Fibroblast of the conjunctiva (primary cell): ENCODE measurements at regions not wholly inside any gene's neighbourhood (a gene's known extent, or its start where the extent isn't known, plus 50 kb on each side); places are given as distances from the start of the nearest gene placed in this dataset.
A peak's percentile ranks its signal among the peaks of the same experiment; 100 is the strongest.

ENCODE experiments used
- DNase-seq: peaks from one replicate; pipeline ENCODE4 v3.0.0-alpha.2; 2010; ENCODE audit warnings: low read depth

DNA sequence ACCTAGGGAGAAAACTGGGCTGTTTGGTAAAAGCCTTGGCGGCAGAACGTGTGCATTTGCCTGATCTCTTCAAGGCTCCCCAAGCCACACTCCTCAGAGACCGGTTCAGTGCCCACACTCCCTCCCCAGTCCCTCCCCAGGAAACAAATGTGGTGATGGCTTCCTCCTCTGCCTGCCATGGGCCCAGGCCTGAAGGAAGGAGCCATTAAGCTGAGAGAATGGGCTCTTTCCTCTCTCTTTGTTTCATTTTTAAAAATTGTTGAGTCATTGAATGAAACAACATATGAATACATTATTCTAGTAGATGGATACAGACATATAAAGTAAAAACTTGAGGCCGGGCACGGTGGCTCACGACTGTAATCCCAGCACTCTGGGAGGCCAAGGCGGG is 50.6 kb upstream of the YWHAQ start:
- no peak for DNase-seq

DNA sequence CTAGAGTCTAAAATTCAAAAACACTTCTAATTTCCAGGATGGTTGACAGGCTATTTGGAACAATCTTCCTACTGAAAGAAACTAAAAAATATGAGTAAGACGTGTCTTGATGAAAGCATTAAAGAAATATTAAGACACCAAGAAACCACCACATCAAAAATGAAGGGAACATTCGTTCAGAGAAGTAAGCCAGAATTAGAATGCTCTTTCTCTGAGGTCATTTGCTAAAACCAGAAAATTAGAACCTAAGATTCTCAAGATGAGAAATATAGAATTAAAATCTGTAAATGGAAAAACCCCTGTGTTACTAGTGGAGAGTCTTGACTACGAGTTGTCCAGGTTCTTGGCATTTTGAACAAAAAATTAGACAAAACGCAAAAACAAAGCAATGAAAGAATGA is 54.8 kb upstream of the YWHAQ start:
- DNase-seq: no peak

DNA sequence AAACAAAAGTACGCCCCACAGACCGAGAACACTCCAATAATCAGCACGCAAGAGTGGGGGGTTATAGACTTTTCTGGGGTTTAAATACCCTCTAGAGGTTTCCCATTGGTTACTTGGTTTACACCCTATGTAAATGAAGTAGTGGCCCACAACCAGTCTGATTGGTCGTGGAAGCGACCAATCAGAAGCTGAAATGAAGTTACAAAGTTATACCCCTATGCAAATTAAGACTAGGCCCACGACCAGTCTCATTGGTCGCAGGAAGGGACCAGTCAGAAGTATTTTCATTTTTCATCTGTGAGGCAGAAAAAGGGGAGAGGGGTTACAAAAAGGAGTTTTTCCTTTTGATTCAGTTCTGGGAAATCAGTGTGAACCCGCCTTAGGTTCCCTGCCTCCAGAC is 55.3 kb upstream of the YWHAQ start:
- DNase-seq: no peak

DNA sequence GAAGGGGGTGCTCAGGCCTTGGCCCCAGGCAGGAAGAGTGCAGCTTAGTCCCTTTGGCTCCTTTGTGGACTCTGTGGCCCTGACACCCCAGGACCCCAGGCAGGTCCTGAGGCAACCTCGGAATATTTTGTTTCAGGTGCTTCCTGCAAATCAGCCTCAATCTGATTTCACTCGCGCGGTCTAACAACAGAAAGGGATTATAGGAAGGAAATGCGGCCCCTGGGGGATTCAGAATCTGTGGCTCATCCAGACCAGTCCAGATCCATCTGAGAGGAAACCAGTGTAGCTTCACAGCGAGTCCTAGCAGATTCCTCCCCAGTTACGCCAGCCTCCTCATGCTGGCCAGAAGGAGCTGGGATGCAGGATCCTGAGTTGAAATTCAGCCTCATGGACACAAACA is 59.5 kb upstream of the YWHAQ start:
- no peak for DNase-seq

DNA sequence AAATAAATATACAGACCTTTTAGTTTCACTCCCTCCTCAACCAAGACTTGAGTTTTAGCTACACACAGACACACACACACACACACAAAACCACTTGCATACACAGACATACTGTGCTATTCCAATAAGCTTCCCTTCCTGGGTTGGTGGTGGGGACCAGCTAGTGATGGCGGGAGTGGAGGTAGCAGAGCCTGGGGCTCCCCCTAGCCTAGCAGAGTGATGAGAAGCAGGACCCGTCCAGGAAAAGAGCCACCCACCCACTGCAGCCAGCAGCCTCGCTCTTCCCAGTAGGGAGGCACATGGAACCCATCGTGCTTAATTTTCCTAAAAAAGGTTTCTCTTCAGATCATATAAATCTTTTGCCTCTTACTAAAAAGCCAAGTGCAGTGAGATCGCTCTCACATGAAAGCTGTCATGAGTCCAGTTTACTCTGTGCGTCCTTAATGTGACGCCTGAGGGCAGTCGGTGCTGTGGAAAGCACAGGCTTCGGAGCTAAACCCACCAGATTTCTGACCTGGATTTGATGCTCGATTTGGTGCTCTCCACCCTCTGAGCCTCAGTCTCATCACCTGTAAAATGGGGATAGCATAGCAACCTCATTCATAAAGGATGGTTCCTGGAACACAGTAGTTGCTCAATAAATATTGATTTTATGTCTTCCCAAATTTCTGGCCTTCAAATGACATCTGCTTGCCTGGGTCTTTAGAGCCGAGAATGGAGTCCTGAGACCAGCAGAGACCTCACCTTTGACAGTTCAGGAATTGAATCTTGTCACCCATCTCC is 60.1 kb upstream of the YWHAQ start:
- no peak for DNase-seq

DNA sequence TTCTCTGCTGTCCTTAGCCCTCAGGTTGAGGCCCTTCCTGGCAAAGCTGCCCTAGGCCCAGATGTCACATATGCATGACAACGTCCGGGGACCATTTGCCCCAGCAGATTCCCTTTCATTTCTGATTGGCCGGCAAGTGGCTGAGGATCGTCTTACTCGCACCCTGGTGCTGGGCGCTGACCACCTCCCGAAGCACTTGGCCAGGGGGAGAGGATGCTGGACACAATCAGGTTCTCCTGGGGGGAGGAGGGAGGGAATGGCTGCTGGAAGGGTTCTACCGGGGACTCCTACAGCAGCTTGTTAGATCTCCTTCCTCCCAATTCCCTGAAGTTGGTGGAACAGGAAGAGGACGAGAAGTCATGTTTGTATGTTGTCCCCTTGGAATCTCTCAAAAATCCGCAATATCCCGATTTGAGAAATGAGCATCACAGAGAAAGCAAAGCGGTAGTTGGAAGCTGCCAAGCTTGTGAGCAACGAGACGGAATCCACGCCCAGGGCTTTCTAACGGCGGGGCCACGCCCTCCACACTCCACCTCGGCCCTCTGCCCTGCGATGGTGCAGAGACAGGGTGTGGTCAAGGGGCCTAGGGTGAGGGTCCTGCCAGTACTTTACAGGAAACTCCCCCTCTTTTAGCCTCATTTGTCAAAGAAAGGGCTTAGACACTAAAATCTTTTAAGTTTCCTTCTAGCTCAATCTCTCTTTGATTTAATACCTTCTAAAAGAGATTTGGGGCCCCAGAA is 61.8 kb upstream of the YWHAQ start:
- no peak for DNase-seq

DNA sequence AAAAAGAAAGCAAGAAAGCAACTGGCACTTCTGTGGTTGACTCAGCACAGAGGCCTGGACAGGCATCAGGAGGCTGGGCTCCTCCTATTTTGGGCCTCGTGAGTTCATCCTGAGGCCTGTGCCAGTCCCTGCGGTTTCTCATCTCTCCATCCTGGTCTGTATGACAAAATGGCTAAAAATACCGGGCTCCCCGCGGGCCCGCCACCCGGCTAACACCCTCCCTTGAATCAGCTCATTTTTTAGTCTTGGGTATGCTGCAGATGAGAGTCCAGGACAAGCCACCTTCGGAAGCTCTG is 62.3 kb upstream of the YWHAQ start:
- peak; percentile 42 for DNase-seq

DNA sequence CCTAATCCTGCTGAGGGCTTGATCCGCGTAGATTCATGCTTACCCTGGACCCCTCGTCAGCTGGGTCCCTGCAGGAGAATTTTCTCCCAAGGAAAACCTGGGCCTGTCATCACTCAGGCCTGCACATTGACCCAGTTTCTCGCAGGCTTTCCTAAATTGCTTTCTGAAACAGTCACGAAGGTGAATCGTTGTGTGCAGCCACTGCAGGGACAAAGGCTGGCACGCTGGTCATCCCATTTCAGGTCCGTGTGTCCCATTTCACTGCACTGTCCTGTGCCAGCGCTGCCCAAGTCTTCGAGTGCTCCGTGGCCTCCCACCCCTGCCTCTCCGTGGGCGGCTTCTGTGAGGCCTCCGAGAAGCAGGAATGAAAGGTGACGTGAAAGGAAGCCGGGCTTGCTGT is 62.8 kb upstream of the YWHAQ start:
- DNase-seq: no peak

DNA sequence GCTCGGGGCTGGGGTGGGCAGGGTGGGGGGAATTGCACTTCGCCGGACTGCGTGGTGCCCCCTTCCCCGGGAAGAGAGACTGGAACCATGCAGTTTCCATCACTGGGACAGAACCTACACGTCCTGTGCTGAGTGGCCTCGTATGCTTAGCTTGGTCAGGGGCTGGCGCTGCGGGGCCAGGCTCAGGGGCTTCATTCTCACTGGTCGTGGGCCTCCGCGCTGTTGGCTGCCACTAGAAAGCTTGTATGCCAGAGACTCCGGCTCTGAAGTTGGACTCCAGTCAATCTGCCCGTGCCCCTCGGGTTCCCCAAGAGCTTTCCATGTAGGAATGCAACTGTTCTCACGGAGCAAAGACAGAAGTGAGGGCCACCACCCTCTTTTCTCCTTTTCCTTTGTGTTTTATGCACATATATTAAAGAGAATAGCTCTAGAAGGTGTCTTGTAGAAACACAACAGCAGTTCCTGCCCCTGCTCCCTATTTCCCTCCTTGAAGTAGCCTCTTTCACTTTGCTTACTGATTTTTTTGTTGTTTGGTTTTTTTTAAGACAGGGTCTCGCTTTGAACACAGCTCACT is 64.0 kb upstream of the YWHAQ start:
- no peak for DNase-seq

DNA sequence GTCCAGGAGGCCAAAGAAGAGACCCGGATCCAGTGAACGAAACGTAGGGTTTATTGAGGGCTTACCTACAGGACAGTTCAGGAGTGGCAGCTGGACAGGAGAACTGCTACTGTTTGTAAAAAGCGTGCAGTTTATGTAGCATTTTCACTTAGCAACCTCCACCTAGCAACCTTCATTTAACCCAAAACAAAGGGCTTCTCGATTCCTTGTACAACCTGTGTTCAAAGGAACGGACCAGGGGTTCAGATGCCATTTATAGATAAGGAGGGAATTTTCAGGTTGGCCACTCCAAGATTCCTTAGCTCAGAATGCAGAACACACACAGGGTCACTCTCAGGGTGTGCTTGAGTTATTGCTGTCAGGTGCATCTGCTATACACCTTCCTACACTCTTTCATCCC is 65.1 kb upstream of the YWHAQ start:
- DNase-seq: no peak

DNA sequence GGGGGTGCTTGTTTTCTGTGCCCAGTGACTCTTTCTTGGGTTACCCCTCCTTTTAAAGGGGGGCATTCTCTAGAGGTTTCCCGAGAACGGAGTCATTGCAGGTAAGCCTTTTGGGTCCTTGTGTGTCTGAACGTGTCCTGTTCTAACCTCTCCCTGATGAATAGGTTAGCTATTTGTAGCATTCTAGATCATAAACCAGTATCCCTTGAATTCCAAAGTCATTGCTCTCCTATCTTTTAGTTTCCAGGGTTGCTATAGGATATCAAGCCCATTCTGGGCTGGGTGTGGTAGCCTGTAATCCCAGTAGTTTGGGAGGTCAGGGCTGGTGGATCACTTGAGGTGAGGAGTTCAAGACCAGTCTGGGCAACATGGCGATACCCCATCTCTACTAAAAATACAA is 65.9 kb upstream of the YWHAQ start:
- DNase-seq: no peak

DNA sequence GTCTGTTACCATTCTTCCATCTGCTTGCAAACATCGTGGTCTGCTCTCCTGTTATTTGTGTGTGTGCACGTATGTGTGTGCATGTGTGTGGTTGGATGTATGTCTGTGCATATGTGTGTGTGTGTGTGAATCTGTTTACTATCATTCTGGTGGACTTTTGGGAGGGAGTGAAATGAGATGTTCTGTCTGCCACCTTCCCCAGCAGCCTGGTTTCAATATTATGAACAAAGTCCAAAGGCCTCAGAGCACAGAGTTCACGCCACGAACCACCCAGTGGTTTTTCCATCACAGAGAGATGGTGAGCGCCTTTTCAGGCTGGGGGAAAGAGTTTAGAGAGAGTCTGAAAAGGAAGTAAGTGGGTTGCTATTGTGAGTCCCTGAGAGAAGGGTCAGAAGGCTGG is 67.1 kb upstream of the YWHAQ start:
- no peak for DNase-seq

DNA sequence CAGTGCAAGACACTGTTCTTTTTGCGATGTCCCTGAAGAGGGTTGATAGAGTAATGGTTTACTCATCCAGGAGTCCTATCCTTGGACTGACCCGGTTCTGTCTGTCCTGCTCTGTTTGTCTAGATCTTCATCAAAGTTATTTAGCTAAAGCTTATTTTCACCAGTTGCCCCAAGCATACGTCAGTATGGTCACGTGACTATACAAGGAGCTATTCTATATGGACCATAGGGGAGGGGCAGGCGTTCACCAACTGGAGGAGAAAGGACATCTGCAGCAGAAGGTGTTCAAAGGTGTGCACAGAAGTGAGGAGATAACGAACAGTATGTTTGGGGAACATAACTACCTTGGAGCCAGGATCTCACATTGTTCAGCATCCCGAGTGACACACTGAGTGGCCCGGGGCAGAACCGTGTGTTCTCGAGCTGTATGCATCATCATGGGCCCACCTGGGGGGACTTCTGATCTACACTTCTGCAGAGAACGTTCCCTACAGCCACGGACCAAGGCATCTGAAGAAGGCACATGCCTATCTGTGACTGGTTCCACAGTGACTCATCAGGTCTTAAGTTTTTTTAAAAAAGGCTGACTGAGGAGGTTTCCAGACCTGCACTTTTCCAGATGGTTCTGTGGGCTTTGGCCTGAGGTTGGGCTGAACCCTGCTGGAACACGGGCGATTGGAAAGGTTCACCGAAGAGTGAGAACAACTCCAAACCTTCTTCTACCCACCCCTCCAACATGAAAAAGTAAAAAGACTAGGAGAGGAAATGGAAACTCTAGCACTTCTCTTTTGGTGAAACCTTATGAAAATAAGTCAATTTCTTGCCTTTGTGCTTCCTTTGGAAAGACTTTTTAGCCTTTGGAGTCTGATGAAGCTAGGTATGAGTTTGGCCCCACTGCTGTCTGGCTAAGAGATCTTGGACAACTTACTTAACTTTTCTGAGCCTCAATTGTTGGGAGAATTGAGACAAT is 68.6 kb upstream of the YWHAQ start:
- peak; percentile 43 for DNase-seq

DNA sequence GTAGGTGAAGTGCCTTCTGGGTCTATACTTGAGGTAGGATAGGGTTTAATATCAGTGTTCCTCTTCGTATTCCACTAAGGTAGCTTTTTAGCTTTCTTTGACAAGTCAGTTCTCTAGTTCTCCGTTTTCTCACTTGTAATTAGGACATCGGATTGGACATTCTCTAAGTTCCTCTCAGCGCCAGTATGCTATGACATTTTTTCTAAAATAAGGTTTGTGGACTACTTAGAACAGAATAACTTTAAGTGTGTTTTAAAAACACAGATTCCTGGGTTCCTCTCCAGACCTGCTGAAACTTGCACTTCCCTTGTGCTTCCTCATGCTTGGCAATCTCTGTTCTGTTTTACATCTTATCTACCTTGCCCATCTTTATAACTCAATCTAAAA is 69.3 kb upstream of the YWHAQ start:
- no peak for DNase-seq

DNA sequence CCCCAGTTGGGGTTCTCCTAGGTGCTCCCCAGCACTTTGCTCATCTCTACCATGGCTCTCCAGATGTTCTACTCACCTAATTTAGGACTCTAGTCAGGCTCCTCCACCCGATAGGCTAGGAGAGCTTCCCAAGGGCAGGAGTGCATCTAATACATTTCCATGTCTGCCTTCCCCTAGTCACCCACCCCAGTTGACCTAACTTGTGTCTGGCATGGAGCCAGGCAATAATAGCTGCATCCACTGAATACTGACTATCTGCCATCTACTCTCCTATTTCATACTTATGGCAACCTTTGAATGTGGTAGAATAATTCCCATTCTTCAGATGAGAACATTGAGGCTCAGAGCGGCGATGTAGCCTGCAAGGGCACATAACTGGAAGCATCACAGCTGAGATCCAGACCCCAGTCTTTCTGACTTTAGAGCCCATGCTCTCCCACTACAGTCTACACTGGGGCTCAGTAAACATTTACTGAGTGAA is 71.8 kb upstream of the YWHAQ start:
- no peak for DNase-seq

DNA sequence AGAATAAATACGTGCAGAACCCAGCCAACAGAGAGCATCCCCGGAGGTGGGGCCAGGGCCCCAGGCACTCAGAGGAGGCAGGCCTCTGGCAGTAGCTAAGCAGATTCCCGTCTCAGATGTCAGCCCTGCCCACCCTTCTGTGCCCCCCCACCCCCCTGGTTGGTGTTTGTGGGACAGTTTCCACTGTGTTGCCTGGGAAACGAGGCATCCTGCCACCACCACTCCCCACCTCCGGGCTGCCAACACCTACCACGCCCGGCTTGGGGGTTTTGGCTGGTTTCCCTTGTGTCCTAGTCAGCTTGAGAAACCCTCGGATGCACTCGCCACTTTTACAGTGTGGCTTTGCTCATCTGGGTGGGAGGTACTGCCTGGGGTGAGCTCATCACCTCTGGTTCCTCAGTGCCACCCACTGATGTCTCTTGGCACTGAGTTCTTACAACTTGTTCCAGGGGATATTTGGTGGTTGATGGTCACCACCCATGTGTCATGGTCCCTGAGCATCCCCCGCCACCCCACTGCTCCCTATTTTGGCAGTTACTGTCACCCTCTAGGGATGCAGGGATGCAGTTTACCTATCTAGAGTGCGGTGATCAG is 72.4 kb upstream of the YWHAQ start:
- DNase-seq: peak; percentile 93

DNA sequence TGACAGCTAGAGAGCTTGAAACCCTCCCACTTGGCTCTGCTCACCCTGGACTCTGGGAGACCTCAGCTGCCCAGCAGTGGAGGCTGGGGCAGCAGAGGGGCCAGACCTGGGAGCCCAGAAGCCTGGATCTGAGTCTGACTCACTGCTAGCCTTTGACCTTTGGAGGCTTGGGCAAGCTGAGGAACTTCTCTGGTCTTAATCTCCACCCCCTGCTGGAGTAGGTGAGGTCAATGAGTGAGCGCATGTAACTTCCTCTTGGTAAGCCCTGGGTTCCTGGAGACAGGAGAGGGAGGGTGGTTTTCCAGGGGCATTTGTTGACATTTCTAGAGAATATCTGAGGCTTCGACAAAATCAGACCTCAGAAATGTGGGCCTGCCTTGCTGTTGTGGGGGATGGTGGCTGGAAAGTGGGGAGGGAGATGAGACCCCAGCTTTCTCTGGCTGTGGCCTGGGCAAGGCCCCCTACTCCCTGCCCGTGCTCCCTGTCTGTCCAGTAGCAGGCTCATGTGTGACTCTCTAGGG is 73.0 kb upstream of the YWHAQ start:
- DNase-seq: peak; percentile 85

DNA sequence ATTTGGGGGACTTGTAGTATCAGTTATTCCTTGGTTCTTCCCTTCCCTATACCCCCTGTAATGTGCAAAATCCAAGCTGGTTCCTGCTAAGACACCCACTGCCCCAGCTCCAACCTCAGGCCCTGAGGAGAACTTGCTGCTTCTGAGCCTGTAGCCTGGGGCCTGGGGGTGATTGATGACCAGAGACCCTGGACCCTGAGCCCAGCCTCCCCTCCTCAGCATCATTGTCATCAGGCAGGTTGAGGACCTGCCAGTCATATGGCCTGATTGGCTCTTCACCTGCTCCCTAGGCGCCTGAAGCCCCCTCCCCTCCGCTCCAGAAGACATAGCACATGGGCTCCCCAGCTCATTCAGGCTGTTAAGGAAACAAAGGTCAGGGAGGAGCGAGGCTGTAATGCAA is 73.8 kb upstream of the YWHAQ start:
- DNase-seq: no peak

DNA sequence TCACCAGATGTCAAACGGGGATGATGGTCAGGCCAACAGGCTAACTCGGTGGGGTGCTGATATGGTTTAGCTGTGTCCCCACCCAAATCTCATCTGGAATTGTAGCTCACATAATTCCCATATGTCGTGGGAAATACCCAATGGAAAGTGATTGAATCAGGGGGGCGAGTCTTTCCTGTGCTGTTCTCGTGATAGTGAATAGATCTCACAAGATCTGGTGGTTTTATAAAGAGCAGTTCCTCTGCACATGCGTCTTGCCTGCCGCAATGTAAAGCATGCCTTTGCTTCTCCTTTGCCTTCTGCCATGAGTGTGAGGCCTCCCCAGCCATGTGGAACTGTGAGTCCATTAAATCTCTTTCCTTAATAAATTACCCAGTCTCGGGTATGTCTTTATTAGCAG is 74.4 kb upstream of the YWHAQ start:
- DNase-seq: no peak

DNA sequence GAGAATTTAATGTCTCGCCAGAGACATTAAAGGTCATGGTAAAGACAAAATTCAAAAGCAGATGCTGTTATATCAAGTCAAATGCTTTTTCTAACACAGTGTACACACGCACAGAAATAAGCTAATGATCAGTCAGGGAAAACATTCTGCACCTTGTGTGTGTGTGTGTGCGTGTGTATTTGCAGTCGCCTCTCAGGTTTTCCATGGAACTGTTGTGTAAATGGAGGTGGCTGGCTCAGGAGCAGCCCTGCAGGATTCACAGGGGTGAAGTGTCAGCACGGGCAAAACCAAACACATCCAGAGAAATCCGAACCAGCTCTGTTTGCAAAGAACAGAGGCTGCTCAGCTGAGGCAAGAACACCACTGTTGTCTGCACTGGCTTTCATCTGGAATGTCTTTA is 76.2 kb upstream of the YWHAQ start:
- DNase-seq: no peak

DNA sequence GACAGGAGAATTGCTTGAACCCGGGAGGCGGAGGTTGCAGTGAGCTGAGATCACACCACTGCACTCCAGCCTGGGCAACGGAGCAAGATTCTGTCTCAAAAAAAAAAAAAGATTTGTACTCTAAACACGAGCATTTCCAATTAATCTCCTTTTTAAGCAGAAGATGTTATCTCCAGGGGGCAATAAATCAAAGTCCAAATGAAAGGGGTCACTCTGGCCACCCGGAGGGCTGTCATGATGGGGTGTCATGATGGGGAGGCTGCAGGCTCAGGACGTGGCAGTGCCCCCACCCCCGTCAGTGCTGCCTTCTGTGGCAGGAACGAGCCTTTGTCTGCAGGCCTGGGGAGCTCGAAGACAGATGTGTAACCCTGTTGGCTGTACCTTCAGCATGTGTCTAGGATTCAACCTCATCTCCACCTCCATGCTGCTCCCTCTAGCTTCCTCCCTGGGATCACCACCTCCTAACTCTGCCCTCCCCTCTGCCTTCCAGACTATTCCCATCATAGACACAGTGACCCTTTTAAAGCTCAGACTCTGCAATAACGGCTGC is 76.9 kb upstream of the YWHAQ start:
- DNase-seq: no peak
